Osteoblast (primary cell): ENCODE measurements at regions not wholly inside any gene's neighbourhood (a gene's known extent, or its start where the extent isn't known, plus 50 kb on each side); places are given as distances from the start of the nearest gene placed in this dataset.

Source experiments
- DNase-seq: peaks from one replicate; pipeline ENCODE4 v3.0.0; 2011; ENCODE audit warnings: low spot score, mixed read lengths; ENCODE audit not compliant: insufficient read length; ENCODE audit errors: missing footprints
- H2AFZ ChIP-seq: 2 replicates; pipeline ENCODE4 v1.6.0; 2011; ENCODE audit warnings: mild to moderate bottlenecking, low read length
- H3K27ac ChIP-seq: 2 replicates; pipeline ENCODE4 v1.5.1; 2011; ENCODE audit warnings: mild to moderate bottlenecking, low read depth, low read length, moderate library complexity
- H3K27me3 ChIP-seq: 2 replicates; pipeline ENCODE4 v1.6.0; 2012; ENCODE audit warnings: mild to moderate bottlenecking, control low read depth, inconsistent platforms, low read length, moderate library complexity; ENCODE audit not compliant: insufficient read depth
- H3K36me3 ChIP-seq: 2 replicates; pipeline ENCODE4 v1.5.1; 2011; ENCODE audit warnings: mild to moderate bottlenecking, low read length, control low read depth, moderate library complexity; ENCODE audit not compliant: insufficient read depth
- H3K4me1 ChIP-seq: 2 replicates; pipeline ENCODE4 v1.5.1; 2011; ENCODE audit warnings: mild to moderate bottlenecking, low read length, control low read depth, moderate library complexity; ENCODE audit not compliant: insufficient read depth
- H3K4me2 ChIP-seq: 2 replicates; pipeline ENCODE4 v1.6.0; 2011; ENCODE audit warnings: mild to moderate bottlenecking, low read length; ENCODE audit not compliant: insufficient read depth
- H3K4me3 ChIP-seq: fragments of 200-600 bp; sonication (generic); 3 replicates; pipeline ENCODE4 v1.5.1; 2012; ENCODE audit warnings: mild to moderate bottlenecking, low read length, inconsistent platforms; ENCODE audit not compliant: insufficient read depth
- H3K79me2 ChIP-seq: 2 replicates; pipeline ENCODE4 v1.6.0; 2012; ENCODE audit warnings: mild to moderate bottlenecking, low read length, control low read depth, inconsistent platforms; ENCODE audit not compliant: insufficient read depth
- H3K9me3 ChIP-seq: 2 replicates; pipeline ENCODE4 v1.5.1; 2011; ENCODE audit warnings: low read depth, low read length, control low read depth
- H4K20me1 ChIP-seq: 2 replicates; pipeline ENCODE4 v1.6.0; 2012; ENCODE audit warnings: mild to moderate bottlenecking, low read length, control low read depth; ENCODE audit not compliant: insufficient read depth
- CTCF ChIP-seq: IDR thresholded peaks from 2 replicates; pipeline ENCODE4 v1.5.1; 2011; ENCODE audit warnings: mild to moderate bottlenecking, low read depth, low read length, moderate library complexity; ENCODE audit errors: extremely low read depth

GRCh38 chr9:115378758-115379157 lies 260.8 kb upstream of the TNC start:
- no peak for DNase-seq
- H3K9me3 ChIP-seq, result peaks cover 9% of the 10 kb centered on the region
- no peaks in the 10 kb centered on the region for H3K36me3 ChIP-seq
- H3K27me3 ChIP-seq, result no peaks in the 10 kb centered on the region
- H3K79me2 ChIP-seq, result no peaks in the 10 kb centered on the region
- H3K27ac ChIP-seq, result peak overlapping the region; percentile 39
- no peak for TF ChIP-seq CTCF
- no peaks in the 10 kb centered on the region for H3K4me1 ChIP-seq
- H4K20me1 ChIP-seq, result no peaks in the 10 kb centered on the region
- H3K4me3 ChIP-seq, result no peak overlapping the region
- no peak overlapping the region for H3K4me2 ChIP-seq
- no peak overlapping the region for H2AFZ ChIP-seq

- Histone ChIP-seq H3K36me3 (no peaks in the 10 kb centered on the region), H3K4me2 (no peak overlapping the region), H3K79me2 (no peaks in the 10 kb centered on the region), H3K27ac (no peak overlapping the region), H3K27me3 (no peaks in the 10 kb centered on the region), H3K4me1 (no peaks in the 10 kb centered on the region), H2AFZ (no peak overlapping the region), H4K20me1 (no peaks in the 10 kb centered on the region), H3K4me3 (no peak overlapping the region), H3K9me3 (peaks cover 9% of the 10 kb centered on the region)
- no peak for TF ChIP-seq CTCF
- no peak for DNase-seq
Observed at GRCh38 chr9:115379719-115380118, 261.8 kb upstream of the TNC start.

- no peak overlapping the region for H3K4me3 ChIP-seq
- no peak overlapping the region for H2AFZ ChIP-seq
- H3K27ac ChIP-seq, result no peak overlapping the region
- no peaks in the 10 kb centered on the region for H4K20me1 ChIP-seq
- no peak overlapping the region for H3K4me2 ChIP-seq
- H3K4me1 ChIP-seq, result no peaks in the 10 kb centered on the region
- no peaks in the 10 kb centered on the region for H3K27me3 ChIP-seq
- no peaks in the 10 kb centered on the region for H3K36me3 ChIP-seq
- no peaks in the 10 kb centered on the region for H3K79me2 ChIP-seq
- no peak for TF ChIP-seq CTCF
- DNase-seq, result no peak
- H3K9me3 ChIP-seq, result peaks cover 9% of the 10 kb centered on the region
Observed at GRCh38 chr9:115382865-115383264, 264.9 kb upstream of the TNC start.

- no peaks in the 10 kb centered on the region for H3K27me3 ChIP-seq
- H3K4me1 ChIP-seq, result no peaks in the 10 kb centered on the region
- TF ChIP-seq CTCF, result no peak
- H4K20me1 ChIP-seq, result no peaks in the 10 kb centered on the region
- no peaks in the 10 kb centered on the region for H3K79me2 ChIP-seq
- H3K27ac ChIP-seq, result no peak overlapping the region
- DNase-seq, result no peak
- no peaks in the 10 kb centered on the region for H3K36me3 ChIP-seq
- no peak overlapping the region for H3K4me3 ChIP-seq
- H3K4me2 ChIP-seq, result no peak overlapping the region
- H2AFZ ChIP-seq, result no peak overlapping the region
- peaks cover 9% of the 10 kb centered on the region for H3K9me3 ChIP-seq
Observed at GRCh38 chr9:115385383-115386122, 267.6 kb upstream of the TNC start.
